ENCODE measurements at regions not wholly inside any gene's neighbourhood (a gene's known extent, or its start where the extent isn't known, plus 50 kb on each side); places are given as distances from the start of the nearest gene placed in this dataset.

- ATAC-seq (no peak), DNase-seq (ENCODE audit: low read depth, low spot score) (no peak)
- H3K4me3 ChIP-seq (replicated peaks in 1 of 2; ENCODE audit: low read depth in 1 of 2, low read length in 2 of 2) = no peak overlapping the region
- H2AFZ ChIP-seq (ENCODE audit: low read depth, low read length, poor library complexity, severe bottlenecking) = no peak overlapping the region
- ChIA-PET POLR2A (no interaction called here), RAD21 (ENCODE audit: low non-redundant PET in 1 of 2, low total read pairs in 2 of 2, uncharacterized antibody in 2 of 2, unreplicated experiment in 2 of 2) (no interaction called here), CTCF (no interaction called here)
- no peaks in the 10 kb centered on the region for H4K20me1 ChIP-seq (ENCODE audit: insufficient read depth)
- no peaks in the 10 kb centered on the region for H3K9me2 ChIP-seq (ENCODE audit: insufficient read depth)
- no peaks in the 10 kb centered on the region for H3K9me3 ChIP-seq (ENCODE audit: control insufficient read depth in 1 of 2, insufficient read depth in 1 of 2, low read depth in 1 of 2, low read length in 2 of 2)
- intact Hi-C loops (cut with micrococcal nuclease) = no loop called here
- H3K4me1 ChIP-seq (ENCODE audit: control insufficient read depth in 1 of 2, insufficient read depth in 2 of 2, low read length in 2 of 2) = no peaks in the 10 kb centered on the region
- H3K4me2 ChIP-seq (ENCODE audit: low read length) = no peak overlapping the region
- no peak overlapping the region for H3K27ac ChIP-seq (ENCODE audit: low read depth, low read length)
- no peaks in the 10 kb centered on the region for H3K79me2 ChIP-seq (ENCODE audit: insufficient read depth, low read length)
- BruUV-seq (replicated peaks) = no TSS peak
- H3K27me3 ChIP-seq (ENCODE audit: insufficient read depth, low read length) = no peaks in the 10 kb centered on the region
- no peaks in the 10 kb centered on the region for H3K36me3 ChIP-seq (ENCODE audit: control insufficient read depth in 1 of 2, insufficient read depth in 2 of 2, low read length in 2 of 2)
- H3K9ac ChIP-seq (ENCODE audit: low read length) = no peak overlapping the region
- no peak for TF ChIP-seq JUND (IDR thresholded peaks at IDR 0.05)
- TF ChIP-seq ZBTB33 (IDR thresholded peaks at IDR 0.05; ENCODE audit: extremely low read depth, insufficient replicate concordance, low read length) = no peak
- TF ChIP-seq REST (IDR thresholded peaks at IDR 0.05; ENCODE audit: low read depth) = no peak
- TF ChIP-seq CEBPB (IDR thresholded peaks at IDR 0.05; ENCODE audit: low read depth) = no peak
- no peak for TF ChIP-seq SP1 (IDR thresholded peaks at IDR 0.05; ENCODE audit: low read depth)
- TF ChIP-seq ZFX (IDR thresholded peaks at IDR 0.05) = no peak
- no peak for TF ChIP-seq EZH2phosphoT487 (IDR thresholded peaks at IDR 0.05; ENCODE audit: borderline replicate concordance)
- TF ChIP-seq ZNF274 (IDR thresholded peaks at IDR 0.05; ENCODE audit: low read depth, low read length) = no peak
- no peak for TF ChIP-seq SIN3A (IDR thresholded peaks at IDR 0.05; ENCODE audit: low read depth)
Measured at GRCh38 chr13:62305756-62306155, 890.1 kb upstream of the PCDH20 start.

All from HCT116 (cell line).